GM21447 (cell line): ENCODE measurements at regions not wholly inside any gene's neighbourhood (a gene's known extent, or its start where the extent isn't known, plus 50 kb on each side); places are given as distances from the start of the nearest gene placed in this dataset.
"Not testable (repeated sequence)": the region's sequence is repeated elsewhere in the genome, so short reads cannot be mapped to it uniquely, and the experiment has no call there.

Experiments
- ATAC-seq: cut with Tn5 transposase; IDR thresholded peaks from one replicate; pipeline ENCODE4 v1.9.1; 2021; ENCODE audit not compliant: unreplicated experiment

GRCh38 chrX:84611843-84612636 is 109.8 kb upstream of the HDX start:
- ATAC-seq, result no peak

GRCh38 chrX:84634201-84634782 is 132.0 kb upstream of the HDX start:
- ATAC-seq, result no peak

- ATAC-seq, result no peak
These were observed 163.8 kb upstream of the HDX start for GRCh38 chrX:84666086-84666485.

- ATAC-seq, result no peak
These were observed 188.0 kb upstream of the HDX start for GRCh38 chrX:84690228-84690627.

- ATAC-seq, result no peak
These were observed 207.7 kb upstream of the HDX start for GRCh38 chrX:84709987-84710386.

GRCh38 chrX:84710611-84711010 is 208.4 kb upstream of the HDX start:
- ATAC-seq, result no peak

GRCh38 chrX:84712621-84713020 is 210.4 kb upstream of the HDX start:
- ATAC-seq, result no peak

- no peak for ATAC-seq
These were observed 213.1 kb upstream of the HDX start for GRCh38 chrX:84715315-84715714.

- ATAC-seq, result no peak
These were observed 215.1 kb upstream of the HDX start for GRCh38 chrX:84717343-84717742.

GRCh38 chrX:84721416-84721815 is 219.2 kb upstream of the HDX start:
- ATAC-seq, result no peak

GRCh38 chrX:84724576-84724975 is 222.3 kb upstream of the HDX start:
- no peak for ATAC-seq

- ATAC-seq, result no peak
These were observed 227.2 kb upstream of the HDX start for GRCh38 chrX:84729408-84729807.

GRCh38 chrX:84729809-84730208 is 227.6 kb upstream of the HDX start:
- peak; percentile 100 for ATAC-seq

GRCh38 chrX:84735025-84735424 is 232.8 kb upstream of the HDX start:
- ATAC-seq, result no peak

GRCh38 chrX:84737471-84737871 is 235.2 kb upstream of the HDX start:
- ATAC-seq, result no peak

GRCh38 chrX:84747516-84747915 is 245.3 kb upstream of the HDX start:
- ATAC-seq, result no peak

- ATAC-seq, result no peak
These were observed 246.9 kb upstream of the HDX start for GRCh38 chrX:84748965-84749656.

- no peak for ATAC-seq
These were observed 243.1 kb upstream of the APOOL start for GRCh38 chrX:84760560-84760959.

GRCh38 chrX:84796321-84796720 is 207.4 kb upstream of the APOOL start:
- ATAC-seq, result no peak

- no peak for ATAC-seq
These were observed 172.8 kb upstream of the APOOL start for GRCh38 chrX:84830836-84831235.

- not testable (repeated sequence) for ATAC-seq
These were observed 157.1 kb upstream of the APOOL start for GRCh38 chrX:84846541-84846940.

- ATAC-seq, result not testable (repeated sequence)
These were observed 152.5 kb upstream of the APOOL start for GRCh38 chrX:84851183-84851582.
